NCI-H748 (cell line): ENCODE measurements at regions not wholly inside any gene's neighbourhood (a gene's known extent, or its start where the extent isn't known, plus 50 kb on each side); places are given as distances from the start of the nearest gene placed in this dataset.
"Not testable (repeated sequence)": the region's sequence is repeated elsewhere in the genome, so short reads cannot be mapped to it uniquely, and the experiment has no call there.

Experiments used
- DNase-seq: peaks from one replicate; lab custom pipeline; 2025; ENCODE audit not compliant: unreplicated experiment; lab: John Stamatoyannopoulos, UW

DNA sequence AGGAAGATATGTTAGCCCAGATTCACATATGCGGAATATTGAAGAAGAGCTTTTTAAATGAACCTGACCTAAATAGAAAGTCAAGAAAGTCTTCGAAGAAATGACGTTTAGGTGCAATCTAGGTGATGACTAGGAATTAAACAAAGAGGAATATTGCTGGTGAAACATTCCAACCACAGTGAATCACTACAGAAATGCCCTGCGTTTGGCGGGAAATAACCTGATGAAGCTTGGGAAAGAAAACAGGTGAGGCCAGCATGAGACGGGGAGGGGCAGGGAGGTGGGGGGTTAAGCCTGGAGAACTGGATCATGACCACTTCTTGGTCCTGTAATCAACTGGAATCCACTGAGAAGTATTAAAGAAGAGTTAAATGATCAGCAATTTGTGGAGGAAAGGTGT is 299.4 kb upstream of the VSTM2A start:
- DNase-seq = no peak

DNA sequence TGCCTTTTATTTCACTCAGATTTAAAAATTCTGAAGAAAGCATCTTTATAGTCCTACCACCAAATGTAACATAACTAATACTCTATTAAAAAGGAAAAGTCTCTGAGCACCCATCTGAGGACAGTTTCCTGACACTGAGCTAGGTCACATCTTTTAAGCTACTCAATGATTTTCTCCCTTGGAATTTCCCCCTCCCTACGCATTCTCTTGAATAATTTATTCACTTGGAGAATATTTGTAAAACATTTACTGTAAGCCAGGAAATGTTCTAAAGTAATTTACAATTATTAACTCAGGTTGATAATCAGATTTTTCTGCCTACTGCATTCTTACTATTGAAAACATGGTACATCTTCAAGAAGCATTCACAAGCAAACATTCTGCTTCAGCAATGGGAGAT is 297.2 kb upstream of the VSTM2A start:
- DNase-seq = no peak

DNA sequence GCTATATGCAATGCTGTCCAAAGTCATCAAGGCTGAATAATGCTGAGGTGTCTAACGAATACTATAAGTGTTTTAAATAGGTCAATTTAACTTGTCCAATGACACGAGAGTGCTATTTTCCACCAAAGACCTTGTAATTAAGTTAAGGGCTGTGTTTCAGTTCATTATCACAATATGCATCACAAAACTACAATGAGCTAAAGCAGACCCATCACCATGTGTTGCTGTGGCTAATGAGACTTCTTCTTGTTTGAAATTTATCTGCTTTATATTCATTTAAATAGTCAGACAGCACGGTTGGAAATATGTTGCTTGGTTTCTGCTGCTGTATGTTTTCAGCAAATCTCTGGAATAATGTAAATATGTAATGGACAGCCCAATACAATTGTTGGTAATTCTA is 292.5 kb upstream of the VSTM2A start:
- no peak for DNase-seq

DNA sequence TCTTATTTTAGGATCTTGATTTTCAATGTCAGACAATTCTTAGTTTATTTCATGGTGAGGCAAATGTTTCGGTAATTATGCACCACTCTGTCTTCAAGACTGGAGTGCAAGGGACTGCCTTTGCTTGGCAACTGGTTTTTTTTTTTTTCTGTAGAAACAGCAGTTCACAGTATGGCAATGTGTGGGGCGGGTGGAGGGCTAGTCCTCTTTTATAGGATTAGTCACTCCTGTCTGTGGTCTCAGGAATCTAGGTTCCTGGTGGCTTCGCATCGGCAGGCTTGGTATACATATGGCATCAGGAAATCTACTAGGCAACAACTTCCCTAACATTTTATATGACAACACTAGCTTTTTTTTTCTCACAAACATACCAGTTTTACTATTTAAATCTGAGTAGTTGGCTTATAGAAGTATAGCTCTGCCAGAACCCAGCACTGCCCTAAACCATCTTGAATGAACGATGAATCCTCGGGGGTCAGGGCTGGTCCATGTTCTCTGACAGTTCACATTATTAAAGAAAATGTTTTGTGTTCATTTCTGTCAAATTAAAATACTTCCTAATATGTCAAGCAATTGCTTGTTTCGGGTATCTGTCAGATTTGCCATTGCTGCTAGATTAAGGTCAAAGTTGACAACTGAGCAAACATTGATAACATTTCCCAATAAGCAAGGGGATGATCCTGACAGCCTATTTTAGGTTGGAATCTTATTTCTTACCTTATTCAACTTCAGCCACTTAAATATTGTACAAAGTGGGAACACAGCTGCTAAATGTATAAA is 289.7 kb upstream of the VSTM2A start:
- DNase-seq = no peak

DNA sequence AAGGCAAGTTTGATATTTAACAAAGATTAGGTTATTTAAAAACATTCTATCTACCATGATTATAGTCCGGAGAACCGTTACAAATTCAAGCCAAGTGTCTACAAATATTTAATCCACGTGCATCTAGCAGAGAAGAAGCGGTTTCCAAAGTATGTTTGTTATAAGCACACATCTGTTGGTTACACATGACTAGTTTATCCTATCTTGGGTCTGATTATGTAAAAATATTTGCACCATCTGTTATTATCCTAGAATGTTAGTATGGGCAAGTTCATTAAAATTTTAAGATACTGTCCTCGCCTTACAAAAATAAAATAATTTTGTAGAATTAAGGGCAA is 289.2 kb upstream of the VSTM2A start:
- DNase-seq = no peak

DNA sequence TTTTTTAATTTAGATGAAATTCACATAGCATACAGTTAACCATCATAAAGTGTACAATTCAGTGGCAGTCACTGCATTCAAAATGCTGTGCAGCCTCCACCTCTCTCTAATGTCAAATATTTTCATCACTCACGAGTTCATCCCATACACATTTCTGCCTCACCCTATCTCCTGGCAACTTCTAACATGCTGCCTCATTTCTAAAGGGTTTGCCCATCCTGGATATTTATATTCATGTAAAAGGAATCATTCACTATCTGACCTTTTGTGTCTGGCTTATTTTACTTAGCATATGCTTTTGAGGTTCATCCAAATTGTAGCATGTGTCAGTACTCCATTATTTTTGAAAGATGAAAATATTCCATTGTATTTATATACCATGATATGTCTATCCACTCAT is 286.9 kb upstream of the VSTM2A start:
- no peak for DNase-seq

DNA sequence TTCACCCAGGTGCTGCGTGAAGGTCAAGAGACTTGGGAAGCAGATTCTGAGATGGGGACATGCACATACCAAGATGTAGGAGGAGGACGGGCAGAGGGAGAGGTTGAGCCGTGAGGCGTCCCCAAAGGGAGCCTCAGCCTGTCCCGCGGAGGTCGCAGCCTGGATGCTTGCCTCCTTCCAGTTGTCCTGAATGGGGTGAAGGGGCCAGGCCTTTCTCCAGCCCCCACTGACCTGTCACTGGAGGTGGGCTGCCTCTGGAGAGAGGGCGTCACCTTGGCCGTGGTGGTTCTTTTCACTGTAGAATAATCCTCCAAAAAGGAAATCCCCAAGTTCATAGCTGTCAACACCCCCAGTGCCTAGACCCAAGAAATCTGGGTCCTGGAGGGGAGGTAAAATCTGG is 283.0 kb upstream of the VSTM2A start:
- DNase-seq = no peak

DNA sequence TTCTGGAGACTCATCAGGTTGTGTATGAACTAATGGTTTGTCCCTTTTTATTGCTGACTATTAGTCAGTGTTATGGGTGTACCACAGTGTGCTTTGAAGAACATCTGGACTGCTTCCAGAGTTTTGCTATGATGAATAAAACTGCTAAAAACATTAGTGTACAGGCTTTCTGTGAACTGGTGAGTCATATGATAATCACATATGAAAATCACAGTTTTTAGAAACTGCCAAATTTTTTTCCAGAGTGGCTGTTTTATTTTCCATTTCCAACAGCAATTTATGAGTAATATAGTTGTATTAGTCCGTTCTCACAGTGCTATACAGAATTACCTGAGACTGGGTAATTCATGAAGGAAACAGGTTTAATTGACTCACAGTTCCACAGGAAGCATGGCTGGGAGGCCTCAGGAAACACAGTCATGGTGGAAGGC is 281.2 kb upstream of the VSTM2A start:
- DNase-seq = no peak

DNA sequence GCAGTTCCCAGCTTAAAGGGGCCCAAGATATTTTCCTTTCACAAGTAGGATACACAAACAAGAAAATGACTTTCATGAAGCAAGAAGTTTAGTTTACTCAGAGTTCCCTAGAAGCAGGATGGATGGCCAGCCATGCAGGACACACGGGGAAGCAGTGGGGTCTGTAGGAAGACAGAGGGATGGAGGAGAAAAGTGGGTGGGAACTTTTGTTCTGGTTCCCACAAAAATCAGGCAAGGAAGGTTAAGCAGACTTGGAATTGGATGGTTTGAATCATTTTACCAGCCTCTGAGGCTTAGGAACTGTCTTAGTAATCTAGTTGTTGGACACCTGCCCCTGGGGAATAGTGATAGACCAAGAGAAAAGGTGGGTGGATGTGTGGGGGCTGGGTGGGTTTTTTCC is 263.3 kb upstream of the VSTM2A start:
- DNase-seq = no peak

DNA sequence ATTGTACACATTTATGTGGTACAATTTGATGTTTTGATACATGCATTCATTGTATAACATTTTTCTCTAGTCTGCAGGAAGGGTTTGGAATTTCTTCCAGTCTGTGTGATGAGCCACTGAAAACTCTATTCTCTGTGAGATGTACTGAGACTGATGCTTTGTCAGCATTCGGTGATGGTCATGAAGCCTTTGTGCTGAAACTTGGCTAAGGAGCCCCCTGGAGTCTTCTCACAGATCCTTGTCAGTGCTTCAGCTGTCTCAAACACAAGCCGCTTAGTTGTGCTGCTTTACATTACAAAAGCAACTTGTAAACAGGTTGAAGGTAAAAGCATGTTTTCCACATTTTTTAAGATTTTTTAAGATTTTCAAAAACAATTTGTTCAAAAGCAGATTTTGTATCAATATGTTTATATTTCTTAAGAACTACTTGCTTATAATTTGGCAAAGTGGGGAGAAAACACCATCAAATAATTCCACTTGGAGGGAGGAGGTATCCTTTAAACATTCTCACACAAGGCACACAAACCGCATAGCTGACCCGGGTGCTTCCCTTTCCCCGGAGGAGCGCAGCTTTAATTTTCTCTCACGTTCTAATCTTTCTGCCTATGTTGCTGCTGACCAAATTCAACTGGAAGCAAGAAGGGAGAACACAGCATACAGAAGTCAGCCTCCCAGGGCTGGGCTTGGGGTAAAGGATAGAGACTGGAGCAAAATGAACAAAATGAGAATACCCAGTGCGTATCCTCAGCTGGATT is 249.8 kb upstream of the VSTM2A start:
- DNase-seq = no peak

DNA sequence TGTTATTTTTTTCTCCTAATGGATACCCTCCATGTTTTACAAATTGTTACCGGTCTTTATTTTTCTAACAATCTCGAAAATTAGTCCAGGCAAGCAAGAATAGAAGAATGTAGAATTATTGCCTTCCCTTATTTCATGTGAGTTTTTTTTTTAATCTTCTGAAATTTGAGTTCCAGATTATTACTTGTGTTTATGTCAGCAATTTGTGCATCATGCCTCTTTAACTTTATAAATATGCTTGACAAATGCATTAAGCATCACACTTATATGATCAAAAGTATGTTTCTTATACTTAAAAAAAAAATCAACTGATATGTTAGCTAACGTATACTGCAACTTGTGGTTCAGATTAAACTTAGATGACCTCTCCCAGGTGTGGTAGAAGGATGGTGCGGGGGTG is 242.7 kb upstream of the VSTM2A start:
- no peak for DNase-seq

DNA sequence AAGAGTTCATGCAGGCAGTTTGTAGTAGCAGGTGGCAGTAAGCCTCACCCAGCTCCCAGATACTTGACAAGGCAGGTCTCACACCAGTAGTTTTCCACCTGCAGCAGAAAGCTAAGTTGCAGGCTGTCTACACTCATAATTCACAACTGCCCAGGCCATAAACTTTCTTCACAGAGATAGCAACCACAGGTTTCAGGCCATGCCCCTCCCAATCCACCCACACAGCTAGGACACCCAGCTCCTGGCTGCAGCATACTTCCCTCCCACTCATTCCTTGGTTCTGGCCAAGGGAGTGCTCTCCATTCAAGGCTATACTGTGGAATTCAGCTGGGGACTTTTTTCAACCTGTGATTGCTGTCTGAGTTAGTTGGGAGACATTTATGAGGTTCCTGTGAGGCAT is 226.2 kb upstream of the VSTM2A start:
- not testable (repeated sequence) for DNase-seq

DNA sequence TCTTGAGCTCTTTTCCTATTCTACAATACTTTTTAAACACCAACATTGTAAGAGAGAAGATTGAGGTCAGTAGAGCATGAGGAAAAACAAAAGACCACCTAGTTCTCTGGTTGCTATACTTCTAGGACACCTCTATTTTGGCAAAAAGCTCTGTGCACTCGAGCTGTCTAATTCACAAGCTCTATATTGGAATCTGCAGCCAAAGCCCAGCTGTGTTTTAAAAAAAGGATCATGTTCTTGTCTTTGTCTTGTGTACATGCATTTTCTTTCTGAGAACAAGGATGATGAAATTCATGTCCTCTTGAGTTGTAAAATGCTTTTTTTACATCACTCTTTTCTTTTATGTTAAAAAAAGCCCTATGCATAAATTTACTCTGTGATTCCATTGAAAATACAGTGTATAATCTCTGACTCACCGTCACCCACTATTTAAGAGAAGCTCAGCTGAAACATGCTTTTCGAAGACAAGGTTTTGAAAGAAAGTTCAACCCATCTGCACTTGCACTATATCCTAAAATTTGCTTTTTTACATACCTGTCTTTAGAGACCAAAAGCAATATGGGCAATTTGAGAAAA is 215.5 kb upstream of the VSTM2A start:
- DNase-seq = no peak

DNA sequence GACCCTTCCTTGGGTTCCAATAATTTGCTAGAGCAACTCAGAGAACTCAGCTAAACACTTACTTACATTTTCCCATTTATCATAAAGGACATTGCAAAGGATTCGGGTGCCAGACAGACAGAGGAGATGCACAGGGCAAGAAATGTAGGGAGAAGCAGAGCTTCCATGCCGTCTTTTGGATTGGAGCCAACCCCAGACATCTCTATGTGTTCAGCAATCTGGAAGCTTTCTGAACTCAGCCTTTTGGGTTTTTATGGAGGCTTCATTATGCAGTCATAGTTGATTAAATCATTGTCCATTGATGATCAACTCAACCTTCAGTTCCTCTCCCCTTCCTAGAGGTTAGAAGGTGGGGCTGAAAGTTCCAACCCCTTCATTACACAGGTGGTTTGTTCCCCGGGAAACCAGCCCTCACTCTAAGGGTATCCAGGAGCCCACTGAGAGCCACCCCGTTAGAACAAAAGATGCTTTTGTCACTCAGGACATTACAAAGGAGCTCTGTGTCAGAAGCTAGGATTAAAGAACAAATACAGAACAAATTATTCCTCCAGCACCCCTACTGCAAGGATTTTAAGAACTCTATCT is 211.9 kb upstream of the VSTM2A start:
- peak; percentile 85 for DNase-seq

DNA sequence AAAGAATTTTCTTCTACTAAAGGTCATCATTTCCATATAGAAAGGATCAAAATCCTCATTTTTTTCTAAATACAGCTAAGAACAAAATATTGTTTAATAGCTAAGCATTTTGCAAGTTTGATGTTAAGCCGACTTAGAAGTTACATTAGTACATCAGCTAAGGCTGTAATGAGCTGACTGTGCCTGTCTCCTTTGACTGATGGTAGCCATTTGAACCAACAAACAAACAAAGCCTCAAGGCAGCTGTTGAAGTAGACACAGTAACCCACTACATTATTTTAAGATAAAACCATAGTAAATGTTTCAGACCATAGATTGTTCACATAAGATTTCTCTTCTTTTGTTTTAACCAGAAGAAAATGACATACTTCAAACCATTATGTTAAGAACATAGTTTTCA is 210.9 kb upstream of the VSTM2A start:
- DNase-seq = peak; percentile 9

DNA sequence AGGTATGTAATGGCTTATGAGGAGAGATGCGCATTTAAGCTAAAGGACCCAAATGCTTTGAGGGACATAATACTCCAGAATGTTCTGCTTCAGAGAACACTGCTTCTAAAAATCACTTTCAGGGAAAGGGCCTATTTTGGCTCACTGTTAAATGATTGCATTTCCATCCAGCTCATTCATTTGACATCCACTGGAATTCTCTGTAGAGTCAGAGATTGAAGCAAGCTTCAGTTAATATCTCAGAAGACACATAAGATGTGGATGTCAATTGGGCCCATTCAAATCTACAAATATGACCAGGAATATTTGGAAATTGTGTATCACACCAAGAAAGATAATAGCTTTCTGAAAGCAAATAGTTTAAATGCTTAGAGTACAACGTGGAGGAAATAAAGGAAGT is 209.9 kb upstream of the VSTM2A start:
- no peak for DNase-seq

DNA sequence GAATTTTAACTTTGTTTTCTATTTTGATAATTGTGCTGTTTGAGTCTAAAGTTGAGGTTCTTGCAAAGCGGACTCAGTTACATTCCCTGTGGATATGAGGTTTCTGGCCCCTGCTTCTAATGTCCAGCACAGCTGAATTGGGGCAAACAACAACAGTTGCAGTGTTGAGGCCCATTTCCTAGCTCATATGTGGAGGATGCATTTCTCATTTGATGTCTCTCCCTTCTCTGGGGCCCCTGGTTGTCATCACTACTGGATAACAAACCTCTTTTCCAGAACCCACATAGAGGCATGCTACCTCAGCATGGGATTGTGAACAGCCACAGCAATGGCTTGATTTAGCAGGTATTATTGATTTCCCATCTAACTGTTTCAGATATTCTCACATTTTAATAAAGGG is 208.2 kb upstream of the VSTM2A start:
- no peak for DNase-seq

DNA sequence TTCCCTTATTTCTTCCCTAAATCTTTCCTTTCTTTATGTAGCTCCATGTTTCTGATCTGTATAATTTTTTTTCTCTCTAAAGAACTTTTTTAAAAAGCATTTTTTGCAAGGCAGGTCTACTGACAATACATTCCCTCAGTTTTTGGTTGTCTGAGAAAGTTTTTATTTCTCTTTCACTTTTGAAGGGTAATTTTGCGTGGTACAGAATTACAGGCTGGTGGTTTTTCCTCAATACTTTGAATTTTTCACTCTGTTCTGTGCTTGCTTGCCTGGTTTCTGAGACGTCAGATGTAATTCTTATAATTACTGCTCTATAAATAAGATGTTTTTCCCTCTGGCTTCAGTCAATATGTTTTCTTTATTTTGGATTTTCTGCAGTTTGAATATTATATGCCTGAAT is 205.4 kb upstream of the VSTM2A start:
- no peak for DNase-seq

DNA sequence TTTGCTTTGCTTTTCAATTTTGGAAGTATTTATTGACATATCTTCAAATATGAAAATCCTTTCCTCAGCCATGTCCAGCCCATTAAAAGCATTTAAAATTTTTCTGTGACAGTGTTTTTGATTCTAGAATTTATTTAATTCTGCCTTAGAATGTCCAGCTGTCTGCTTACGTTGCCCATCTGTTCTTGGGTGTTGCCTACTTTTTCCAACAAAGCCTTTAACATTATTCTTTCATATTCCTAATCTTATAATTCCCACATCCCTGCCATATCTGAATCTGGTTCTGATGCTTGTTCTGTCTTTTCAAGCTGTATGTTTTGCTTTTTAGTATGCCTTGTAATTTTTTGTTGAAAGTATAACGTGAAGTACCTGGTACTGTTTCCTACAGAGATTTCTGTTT is 204.7 kb upstream of the VSTM2A start:
- no peak for DNase-seq

DNA sequence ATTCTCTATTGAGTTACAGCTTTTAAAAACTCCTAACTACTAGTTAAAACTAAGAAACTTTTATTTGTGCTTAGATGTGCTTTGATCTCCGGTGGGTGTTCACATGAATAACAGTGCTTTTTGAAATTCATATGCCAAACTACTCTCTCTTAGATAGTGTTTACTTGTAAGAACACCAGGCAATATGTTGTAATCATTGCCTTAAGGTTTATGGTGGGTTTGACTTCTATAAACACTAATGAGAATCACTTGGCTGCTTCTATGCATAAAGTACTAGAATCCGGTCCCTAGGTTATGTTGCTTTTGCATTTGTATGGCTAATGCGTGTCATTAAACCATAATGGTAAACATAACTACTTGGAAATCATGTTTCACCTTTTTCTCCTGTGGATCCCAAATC is 203.9 kb upstream of the VSTM2A start:
- DNase-seq = no peak

DNA sequence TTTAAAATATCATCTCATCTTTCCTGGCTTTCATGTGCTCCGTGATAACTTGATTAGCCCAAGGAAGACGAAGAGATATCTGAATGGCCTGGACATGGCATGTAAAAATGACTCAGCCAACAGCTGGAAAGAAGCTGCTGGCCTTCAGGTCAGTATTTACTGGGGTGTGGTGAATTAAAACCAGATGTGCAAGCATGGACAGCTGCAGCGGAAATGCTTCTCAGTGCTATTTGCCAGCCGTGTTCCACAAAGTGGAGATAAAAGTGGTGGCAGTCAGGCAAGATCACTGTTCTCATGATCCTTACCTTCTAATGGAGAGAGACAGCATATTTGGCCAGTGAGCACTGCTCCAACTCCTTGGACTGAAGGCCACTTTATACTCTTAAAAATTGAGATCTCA is 203.1 kb upstream of the VSTM2A start:
- DNase-seq = no peak

DNA sequence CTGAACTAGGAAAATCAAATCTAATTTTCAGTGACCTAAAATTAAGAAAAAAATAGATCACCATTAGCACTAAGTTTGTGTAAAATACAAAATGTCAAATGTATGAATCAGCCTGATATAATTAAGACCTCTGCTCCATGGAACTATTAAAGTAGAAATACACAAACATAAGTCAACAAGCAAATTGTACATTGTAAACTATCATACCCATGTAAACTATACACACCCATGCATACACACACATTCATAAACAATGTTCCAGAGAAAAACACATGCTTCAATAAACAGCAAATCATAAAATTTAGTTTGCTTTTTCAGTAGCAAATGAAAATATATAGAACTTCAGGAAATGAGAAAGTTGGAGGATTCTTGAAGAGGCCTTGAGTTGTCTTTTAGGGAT is 199.7 kb upstream of the VSTM2A start:
- no peak for DNase-seq
